Smooth muscle cell (in vitro differentiated cells): ENCODE measurements at regions not wholly inside any gene's neighbourhood (a gene's known extent, or its start where the extent isn't known, plus 50 kb on each side); places are given as distances from the start of the nearest gene placed in this dataset.

Source experiments
- DNase-seq: peaks from one replicate; lab custom pipeline; 2025; ENCODE audit not compliant: unreplicated experiment; lab: John Stamatoyannopoulos, UW
- H2AFZ ChIP-seq: fragments of 200-600 bp; sonication (generic); 2 replicates; pipeline ENCODE4 v1.6.0; 2016; ENCODE audit warnings: antibody characterized with exemption, low read depth, mild to moderate bottlenecking
- H3F3A ChIP-seq: fragments of 200-600 bp; sonication (generic); 2 replicates; pipeline ENCODE4 v1.6.0; 2017; ENCODE audit warnings: antibody characterized with exemption, low read depth
- H3K27ac ChIP-seq: fragments of 200-600 bp; sonication (generic); 2 replicates; pipeline ENCODE4 v1.5.1; 2016; ENCODE audit warnings: low read depth, mild to moderate bottlenecking
- H3K27me3 ChIP-seq: fragments of 200-600 bp; sonication (generic); 2 replicates; pipeline ENCODE4 v1.6.1; 2016; ENCODE audit warnings: low read depth, mild to moderate bottlenecking
- H3K36me3 ChIP-seq: fragments of 200-600 bp; sonication (generic); 2 replicates; pipeline ENCODE4 v1.5.1; 2016; ENCODE audit warnings: low read depth
- H3K4me1 ChIP-seq: fragments of 200-600 bp; sonication (generic); 2 replicates; pipeline ENCODE4 v1.5.1; 2016; ENCODE audit warnings: low read depth
- H3K4me2 ChIP-seq: fragments of 200-600 bp; sonication (generic); 2 replicates; pipeline ENCODE4 v1.6.0; 2016; ENCODE audit warnings: mild to moderate bottlenecking
- H3K4me3 ChIP-seq: fragments of 200-600 bp; sonication (generic); 2 replicates; pipeline ENCODE4 v1.5.1; 2016; ENCODE audit warnings: mild to moderate bottlenecking
- H3K79me2 ChIP-seq: fragments of 200-600 bp; sonication (generic); 2 replicates; pipeline ENCODE4 v1.6.0; 2016; ENCODE audit warnings: low read depth, mild to moderate bottlenecking
- H3K9ac ChIP-seq: fragments of 200-600 bp; sonication (generic); 2 replicates; pipeline ENCODE4 v1.6.0; 2016; ENCODE audit warnings: low read depth
- H3K9me3 ChIP-seq: fragments of 200-600 bp; sonication (generic); replicated peaks from 2 replicates; pipeline ENCODE4 v1.5.1; 2016; ENCODE audit warnings: low read depth
- H4K20me1 ChIP-seq: fragments of 200-600 bp; sonication (generic); 2 replicates; pipeline ENCODE4 v1.6.0; 2016; ENCODE audit warnings: low read depth
- CTCF ChIP-seq: fragments of 200-600 bp; sonication (generic); IDR thresholded peaks from 2 replicates; pipeline ENCODE4 v1.5.1; 2017; ENCODE audit warnings: borderline replicate concordance, mild to moderate bottlenecking, antibody characterized with exemption; ENCODE audit not compliant: insufficient read depth, poor library complexity, severe bottlenecking
- WGBS: methylation state at CpG from one replicate; pipeline ENCODE4 v1.1.7; 2016; ENCODE audit warnings: low lambda C conversion rate; 5-methylcytosine and 5-hydroxymethylcytosine counted together

GRCh38 chr16:79811541-79811940 lies 211.0 kb upstream of the MAF start:
- H3K79me2 ChIP-seq: no peaks in the 10 kb centered on the region
- no peaks in the 10 kb centered on the region for H3K4me1 ChIP-seq
- no peaks in the 10 kb centered on the region for H3K27me3 ChIP-seq
- no peaks in the 10 kb centered on the region for H3F3A ChIP-seq
- no peaks in the 10 kb centered on the region for H4K20me1 ChIP-seq
- H3K36me3 ChIP-seq: no peaks in the 10 kb centered on the region
- no peak overlapping the region for H3K9ac ChIP-seq
- H3K9me3 ChIP-seq: no peaks in the 10 kb centered on the region
- DNase-seq: no peak
- H2AFZ ChIP-seq: no peak overlapping the region
- WGBS: 30% methylated on average over 2 of the region's 2 CpGs
- H3K27ac ChIP-seq: no peak overlapping the region
- TF ChIP-seq CTCF: no peak
- H3K4me2 ChIP-seq: no peak overlapping the region
- no peak overlapping the region for H3K4me3 ChIP-seq

- Histone ChIP-seq H2AFZ (no peak overlapping the region), H3K79me2 (no peaks in the 10 kb centered on the region), H3K9me3 (no peaks in the 10 kb centered on the region), H3K36me3 (no peaks in the 10 kb centered on the region), H3K4me3 (no peak overlapping the region), H4K20me1 (no peaks in the 10 kb centered on the region), H3K9ac (no peak overlapping the region), H3F3A (no peaks in the 10 kb centered on the region), H3K4me2 (no peak overlapping the region), H3K27ac (no peak overlapping the region), H3K27me3 (no peaks in the 10 kb centered on the region), H3K4me1 (peaks cover 9% of the 10 kb centered on the region)
- WGBS: 68% methylated on average over 6 of the region's 6 CpGs
- no peak for TF ChIP-seq CTCF
- no peak for DNase-seq
These were observed 210.1 kb upstream of the MAF start for GRCh38 chr16:79810449-79811189.

GRCh38 chr16:79809376-79809775 lies 208.8 kb upstream of the MAF start:
- Histone ChIP-seq H2AFZ (no peak overlapping the region), H4K20me1 (no peaks in the 10 kb centered on the region), H3K27ac (no peak overlapping the region), H3K4me1 (peaks cover 13% of the 10 kb centered on the region), H3K4me3 (no peak overlapping the region), H3K36me3 (no peaks in the 10 kb centered on the region), H3K27me3 (no peaks in the 10 kb centered on the region), H3K9me3 (no peaks in the 10 kb centered on the region), H3K9ac (no peak overlapping the region), H3K4me2 (no peak overlapping the region), H3K79me2 (no peaks in the 10 kb centered on the region), H3F3A (no peaks in the 10 kb centered on the region)
- no peak for TF ChIP-seq CTCF
- DNase-seq: no peak
- 100% methylated on average over 1 of the region's 1 CpG for WGBS

GRCh38 chr16:79808731-79809130 lies 208.2 kb upstream of the MAF start:
- Histone ChIP-seq H3F3A (no peaks in the 10 kb centered on the region), H3K4me1 (peaks cover 13% of the 10 kb centered on the region), H3K9me3 (no peaks in the 10 kb centered on the region), H3K27me3 (no peaks in the 10 kb centered on the region), H3K4me2 (no peak overlapping the region), H2AFZ (no peak overlapping the region), H3K9ac (no peak overlapping the region), H3K4me3 (no peak overlapping the region), H3K27ac (no peak overlapping the region), H3K79me2 (no peaks in the 10 kb centered on the region), H3K36me3 (no peaks in the 10 kb centered on the region), H4K20me1 (no peaks in the 10 kb centered on the region)
- WGBS: 98% methylated on average over 3 of the region's 3 CpGs
- no peak for TF ChIP-seq CTCF
- no peak for DNase-seq
